WTC11 (cell line): ENCODE measurements at regions not wholly inside any gene's neighbourhood (a gene's known extent, or its start where the extent isn't known, plus 50 kb on each side); places are given as distances from the start of the nearest gene placed in this dataset.

Source experiments
- ATAC-seq: fragments of 200-7000 bp; cut with Tn5 transposase; 2 replicates; pipeline ENCODE4 v1.10.0; 2021; ENCODE audit warnings: mild to moderate bottlenecking, moderate library complexity
- CTCF ChIA-PET: fragments of 300-600 bp; sonication (Branson Sonifier 250); formaldehyde crosslinking; loops from one replicate; lab custom pipeline; 2021; ENCODE audit warnings: antibody characterized with exemption; lab: Charles Lee
- POLR2A ChIA-PET: fragments of 350-600 bp; sonication (Branson Sonifier 250); formaldehyde crosslinking; loops from one replicate; lab custom pipeline; 2021; ENCODE audit warnings: antibody characterized with exemption; lab: Charles Lee
- DNase-seq: peaks from one replicate; pipeline ENCODE4 v3.0.0; 2021; ENCODE audit warnings: low spot score
- H3K27ac Mint-ChIP-seq: 2 replicates; pipeline ENCODE4 v1.8.0; 2021; ENCODE audit warnings: mixed read lengths
- H3K27me3 Mint-ChIP-seq: 2 replicates; pipeline ENCODE4 v1.8.0; 2021; ENCODE audit warnings: low read depth, mild to moderate bottlenecking, moderate library complexity, mixed read lengths
- H3K36me3 Mint-ChIP-seq: 2 replicates; pipeline ENCODE4 v1.8.0; 2021; ENCODE audit warnings: mixed read lengths
- H3K4me1 Mint-ChIP-seq: 2 replicates; pipeline ENCODE4 v1.8.0; 2022; ENCODE audit warnings: mixed read lengths
- H3K4me3 Mint-ChIP-seq: 2 replicates; pipeline ENCODE4 v1.8.0; 2021; ENCODE audit warnings: mild to moderate bottlenecking, moderate library complexity, mixed read lengths
- H3K9me3 Mint-ChIP-seq: 2 replicates; pipeline ENCODE4 v1.8.0; 2021; ENCODE audit warnings: mixed read lengths
- AFF4 ChIP-seq: sonication (generic); formaldehyde crosslinking; IDR thresholded peaks from 2 replicates; pipeline ENCODE4 v1.8.1; 2023; ENCODE audit warnings: mild to moderate bottlenecking, missing genetic modification reagents, borderline replicate concordance
- ATF6 ChIP-seq: sonication (generic); formaldehyde crosslinking; IDR thresholded peaks from 2 replicates; pipeline ENCODE4 v1.8.1; 2023; ENCODE audit warnings: mild to moderate bottlenecking, missing genetic modification reagents
- CDX4 ChIP-seq: fragments of 250-450 bp; sonication (Bioruptor Pico); IDR thresholded peaks from 2 replicates; pipeline ENCODE4 v1.9.0; 2021; ENCODE audit warnings: moderate library complexity, mild to moderate bottlenecking, inconsistent platforms, borderline replicate concordance
- JUN ChIP-seq: sonication (generic); formaldehyde crosslinking; IDR thresholded peaks from 2 replicates; pipeline ENCODE4 v1.8.0; 2023; ENCODE audit warnings: mild to moderate bottlenecking, missing genetic modification reagents
- KAT7 ChIP-seq: sonication (generic); formaldehyde crosslinking; IDR thresholded peaks from 2 replicates; pipeline ENCODE4 v1.8.1; 2023; ENCODE audit warnings: missing genetic modification reagents, mild to moderate bottlenecking, borderline replicate concordance
- MAX ChIP-seq: sonication (generic); formaldehyde crosslinking; IDR thresholded peaks from 2 replicates; pipeline ENCODE4 v1.8.0; 2022; ENCODE audit warnings: mild to moderate bottlenecking, missing genetic modification reagents
- NFATC4 ChIP-seq: fragments of 250-450 bp; sonication (Bioruptor Pico); IDR thresholded peaks from 2 replicates; pipeline ENCODE4 v1.9.0; 2021; ENCODE audit warnings: mild to moderate bottlenecking
- NR2C2 ChIP-seq: sonication (generic); formaldehyde crosslinking; IDR thresholded peaks from 2 replicates; pipeline ENCODE4 v1.8.0; 2022; ENCODE audit warnings: mild to moderate bottlenecking, missing genetic modification reagents
- PRRX2 ChIP-seq: fragments of 250-450 bp; sonication (Bioruptor Pico); IDR thresholded peaks from 2 replicates; pipeline ENCODE4 v1.8.0; 2021; ENCODE audit warnings: mild to moderate bottlenecking
- ZNF232 ChIP-seq: sonication (generic); formaldehyde crosslinking; IDR thresholded peaks from 2 replicates; pipeline ENCODE4 v1.8.0; 2022; ENCODE audit warnings: mild to moderate bottlenecking, missing genetic modification reagents
- ZNF263 ChIP-seq: sonication (generic); formaldehyde crosslinking; IDR thresholded peaks from 2 replicates; pipeline ENCODE4 v1.8.1; 2022; ENCODE audit warnings: low read depth, mild to moderate bottlenecking, moderate library complexity, missing genetic modification reagents
- ZNF317 ChIP-seq: sonication (generic); formaldehyde crosslinking; IDR thresholded peaks from 2 replicates; pipeline ENCODE4 v1.8.1; 2023; ENCODE audit warnings: low read depth, mild to moderate bottlenecking, moderate library complexity, missing genetic modification reagents, borderline replicate concordance
- ZNF425 ChIP-seq: fragments of 250-450 bp; sonication (Bioruptor Pico); conservative IDR thresholded peaks from 2 replicates; pipeline ENCODE4 v1.9.0; 2021; ENCODE audit warnings: mild to moderate bottlenecking
- TF ChIP-seq, protein P1 (sequence below): sonication (generic); formaldehyde crosslinking; IDR thresholded peaks from 2 replicates; pipeline ENCODE4 v1.8.0; 2022; ENCODE audit warnings: mild to moderate bottlenecking, missing genetic modification reagents

GRCh38 chr14:86639666-86640065 is 1109.7 kb downstream of the FLRT2 start (continued):
- no peak for TF ChIP-seq ZNF263 (CRISPR knock-in tag)
- TF ChIP-seq ATF6 (CRISPR knock-in tag) = no peak
- TF ChIP-seq NR2C2 = no peak

- Mint-ChIP-seq H3K4me3 (no peak overlapping the region), H3K36me3 (no peaks in the 10 kb centered on the region), H3K9me3 (peaks cover 5% of the 10 kb centered on the region; the same call in 1 of the 2 replicates), H3K27me3 (no peaks in the 10 kb centered on the region), H3K27ac (no peak overlapping the region), H3K4me1 (peaks cover 8% of the 10 kb centered on the region)
- CTCF ChIA-PET = no interaction called here
- POLR2A ChIA-PET = no interaction called here
- TF ChIP-seq CDX4 = no peak
- TF ChIP-seq NR2C2 = no peak
- TF ChIP-seq ZNF317 (CRISPR knock-in tag) = no peak
- TF ChIP-seq, protein P1, sequence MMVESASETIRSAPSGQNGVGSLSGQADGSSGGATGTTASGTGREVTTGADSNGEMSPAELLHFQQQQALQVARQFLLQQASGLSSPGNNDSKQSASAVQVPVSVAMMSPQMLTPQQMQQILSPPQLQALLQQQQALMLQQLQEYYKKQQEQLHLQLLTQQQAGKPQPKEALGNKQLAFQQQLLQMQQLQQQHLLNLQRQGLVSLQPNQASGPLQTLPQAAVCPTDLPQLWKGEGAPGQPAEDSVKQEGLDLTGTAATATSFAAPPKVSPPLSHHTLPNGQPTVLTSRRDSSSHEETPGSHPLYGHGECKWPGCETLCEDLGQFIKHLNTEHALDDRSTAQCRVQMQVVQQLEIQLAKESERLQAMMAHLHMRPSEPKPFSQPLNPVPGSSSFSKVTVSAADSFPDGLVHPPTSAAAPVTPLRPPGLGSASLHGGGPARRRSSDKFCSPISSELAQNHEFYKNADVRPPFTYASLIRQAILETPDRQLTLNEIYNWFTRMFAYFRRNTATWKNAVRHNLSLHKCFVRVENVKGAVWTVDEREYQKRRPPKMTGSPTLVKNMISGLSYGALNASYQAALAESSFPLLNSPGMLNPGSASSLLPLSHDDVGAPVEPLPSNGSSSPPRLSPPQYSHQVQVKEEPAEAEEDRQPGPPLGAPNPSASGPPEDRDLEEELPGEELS (CRISPR knock-in tag) = no peak
- no peak for TF ChIP-seq NFATC4 (CRISPR knock-in tag)
- TF ChIP-seq AFF4 (CRISPR knock-in tag) = no peak
- TF ChIP-seq ZNF425 (CRISPR knock-in tag) = no peak
- TF ChIP-seq KAT7 (CRISPR knock-in tag) = no peak
- no peak for TF ChIP-seq JUN (CRISPR knock-in tag)
- TF ChIP-seq PRRX2 = no peak
- TF ChIP-seq ZNF232 (CRISPR knock-in tag) = no peak
- TF ChIP-seq MAX (CRISPR knock-in tag) = no peak
- no peak for DNase-seq
- no peak for ATAC-seq
Observed at GRCh38 chr14:86639146-86639545, 1109.2 kb downstream of the FLRT2 start.
